B cell (primary cell): ENCODE measurements at regions not wholly inside any gene's neighbourhood (a gene's known extent, or its start where the extent isn't known, plus 50 kb on each side); places are given as distances from the start of the nearest gene placed in this dataset.

Experiments used
- EZH2 ChIP-seq: IDR thresholded peaks from 2 replicates; pipeline ENCODE4 v1.6.1; 2012; ENCODE audit warnings: borderline replicate concordance, low read depth, mild to moderate bottlenecking, moderate library complexity, low read length; ENCODE audit not compliant: insufficient read depth, poor library complexity, severe bottlenecking
- TF ChIP-seq, protein P1 (sequence below): fragments of 200-600 bp; IDR thresholded peaks from one replicate; pipeline ENCODE4 v1.8.0; 2022; ENCODE audit warnings: antibody characterized with exemption, mild to moderate bottlenecking

DNA sequence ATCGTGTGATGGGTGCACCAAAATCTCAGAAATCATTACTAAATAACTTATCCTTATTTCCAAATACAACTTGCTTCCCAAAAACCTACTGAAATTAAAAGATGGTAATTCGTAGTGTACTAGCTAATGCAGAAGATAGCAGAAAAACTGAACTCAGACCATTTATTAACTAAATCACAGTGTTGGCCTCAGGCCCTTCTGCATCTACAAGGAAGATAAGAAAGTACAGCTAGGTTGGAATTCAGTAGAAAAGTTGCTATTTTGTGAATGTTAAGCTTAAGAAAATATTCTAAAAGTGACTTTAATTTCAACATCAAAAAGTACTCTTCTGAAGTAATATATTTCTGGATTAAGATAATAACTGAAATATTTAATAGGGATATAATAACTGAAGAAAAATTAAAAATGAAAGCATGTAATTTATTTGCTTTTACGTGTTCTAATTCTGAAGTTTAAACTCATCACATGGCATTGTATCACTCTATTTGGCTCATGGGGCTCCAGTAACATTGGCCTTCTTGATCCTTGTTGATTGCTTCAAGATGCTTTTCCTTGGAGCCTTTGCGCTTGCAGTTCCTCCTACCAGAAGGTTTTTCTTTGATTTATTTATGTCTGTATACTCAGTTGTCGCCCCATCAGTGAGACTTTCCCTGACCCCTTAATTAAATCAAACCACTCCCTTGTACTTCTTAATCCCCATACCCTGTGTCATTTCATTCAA is 847.9 kb upstream of the ANO3 start:
- TF ChIP-seq, protein P1, sequence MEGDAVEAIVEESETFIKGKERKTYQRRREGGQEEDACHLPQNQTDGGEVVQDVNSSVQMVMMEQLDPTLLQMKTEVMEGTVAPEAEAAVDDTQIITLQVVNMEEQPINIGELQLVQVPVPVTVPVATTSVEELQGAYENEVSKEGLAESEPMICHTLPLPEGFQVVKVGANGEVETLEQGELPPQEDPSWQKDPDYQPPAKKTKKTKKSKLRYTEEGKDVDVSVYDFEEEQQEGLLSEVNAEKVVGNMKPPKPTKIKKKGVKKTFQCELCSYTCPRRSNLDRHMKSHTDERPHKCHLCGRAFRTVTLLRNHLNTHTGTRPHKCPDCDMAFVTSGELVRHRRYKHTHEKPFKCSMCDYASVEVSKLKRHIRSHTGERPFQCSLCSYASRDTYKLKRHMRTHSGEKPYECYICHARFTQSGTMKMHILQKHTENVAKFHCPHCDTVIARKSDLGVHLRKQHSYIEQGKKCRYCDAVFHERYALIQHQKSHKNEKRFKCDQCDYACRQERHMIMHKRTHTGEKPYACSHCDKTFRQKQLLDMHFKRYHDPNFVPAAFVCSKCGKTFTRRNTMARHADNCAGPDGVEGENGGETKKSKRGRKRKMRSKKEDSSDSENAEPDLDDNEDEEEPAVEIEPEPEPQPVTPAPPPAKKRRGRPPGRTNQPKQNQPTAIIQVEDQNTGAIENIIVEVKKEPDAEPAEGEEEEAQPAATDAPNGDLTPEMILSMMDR, result no peak
- TF ChIP-seq EZH2, result no peak
